ENCODE measurements at regions not wholly inside any gene's neighbourhood (a gene's known extent, or its start where the extent isn't known, plus 50 kb on each side); places are given as distances from the start of the nearest gene placed in this dataset.

- no peak for DNase-seq (ENCODE audit: low read depth in 2 of 2)
Observed at GRCh38 chr12:88946372-88946997, 366.2 kb upstream of the KITLG start.

GRCh38 chr12:88945051-88945732 is 364.9 kb upstream of the KITLG start:
- no peak for DNase-seq (ENCODE audit: low read depth in 2 of 2)

- DNase-seq (ENCODE audit: low read depth in 2 of 2): no peak
Observed at GRCh38 chr12:88944397-88944796, 364.1 kb upstream of the KITLG start.

GRCh38 chr12:88940854-88941253 is 360.6 kb upstream of the KITLG start:
- no peak for DNase-seq (ENCODE audit: low read depth in 2 of 2)

GRCh38 chr12:88935856-88936255 is 355.6 kb upstream of the KITLG start:
- no peak for DNase-seq (ENCODE audit: low read depth in 2 of 2)

GRCh38 chr12:88934163-88934747 is 354.0 kb upstream of the KITLG start:
- DNase-seq (ENCODE audit: low read depth in 2 of 2): no peak

- DNase-seq (ENCODE audit: low read depth in 2 of 2): no peak
Observed at GRCh38 chr12:88932457-88932856, 352.2 kb upstream of the KITLG start.

- DNase-seq (ENCODE audit: low read depth in 2 of 2): no peak
Observed at GRCh38 chr12:88931598-88931997, 351.3 kb upstream of the KITLG start.

GRCh38 chr12:88925454-88925853 is 345.2 kb upstream of the KITLG start:
- DNase-seq (ENCODE audit: low read depth in 2 of 2): no peak

- DNase-seq (ENCODE audit: low read depth in 2 of 2): no peak
Observed at GRCh38 chr12:88924162-88924561, 343.9 kb upstream of the KITLG start.

- no peak for DNase-seq (ENCODE audit: low read depth in 2 of 2)
Observed at GRCh38 chr12:88923631-88924030, 343.4 kb upstream of the KITLG start.

- no peak for DNase-seq (ENCODE audit: low read depth in 2 of 2)
Observed at GRCh38 chr12:88922816-88923215, 342.5 kb upstream of the KITLG start.

GRCh38 chr12:88921890-88922532 is 341.7 kb upstream of the KITLG start:
- DNase-seq (ENCODE audit: low read depth in 2 of 2): no peak

- DNase-seq (ENCODE audit: low read depth in 2 of 2): no peak
Observed at GRCh38 chr12:88921434-88921833, 341.2 kb upstream of the KITLG start.

GRCh38 chr12:88918161-88918560 is 337.9 kb upstream of the KITLG start:
- DNase-seq (ENCODE audit: low read depth in 2 of 2): no peak

- DNase-seq (ENCODE audit: low read depth in 2 of 2): no peak
Observed at GRCh38 chr12:88914967-88915366, 334.7 kb upstream of the KITLG start.

- DNase-seq (ENCODE audit: low read depth in 2 of 2): no peak
Observed at GRCh38 chr12:88909510-88909909, 329.2 kb upstream of the KITLG start.

- DNase-seq (ENCODE audit: low read depth in 2 of 2): no peak
Observed at GRCh38 chr12:88908345-88908744, 328.1 kb upstream of the KITLG start.

GRCh38 chr12:88904705-88905104 is 324.4 kb upstream of the KITLG start:
- DNase-seq (ENCODE audit: low read depth in 2 of 2): no peak

GRCh38 chr12:88903333-88903732 is 323.1 kb upstream of the KITLG start:
- no peak for DNase-seq (ENCODE audit: low read depth in 2 of 2)

GRCh38 chr12:88897723-88898122 is 317.5 kb upstream of the KITLG start:
- no peak for DNase-seq (ENCODE audit: low read depth in 2 of 2)

- DNase-seq (ENCODE audit: low read depth in 2 of 2): no peak
Observed at GRCh38 chr12:88896958-88897357, 316.7 kb upstream of the KITLG start.

GRCh38 chr12:88895634-88896033 is 315.4 kb upstream of the KITLG start:
- no peak for DNase-seq (ENCODE audit: low read depth in 2 of 2)
